Natural killer cell treated with Interleukin-12 subunit alpha and Interleukin-12 subunit beta and Interleukin-15 and Interleukin-18, amount 100 ng/mL, for 72 hours (primary cell): ENCODE measurements at regions not wholly inside any gene's neighbourhood (a gene's known extent, or its start where the extent isn't known, plus 50 kb on each side); places are given as distances from the start of the nearest gene placed in this dataset.

Source experiments
- ATAC-seq, 2 donors: fragments of 150-1000 bp; cut with Tn5 transposase in 1 of 2; sonication (Bioruptor Pico), chemical (Tn5 transposase) in 1 of 2; 2 replicates each; pipeline ENCODE4 v1.10.0; 2021
- DNase-seq: peaks from one replicate; pipeline ENCODE4 v3.0.0; 2022; ENCODE audit warnings: low spot score
- H3K27ac Mint-ChIP-seq, 2 donors: 1 replicate in 1 of 2; 2 replicates in 1 of 2; pipeline ENCODE4 v1.8.0; 2022; ENCODE audit warnings: mixed read lengths in 2 of 2, mild to moderate bottlenecking in 1 of 2, moderate library complexity in 1 of 2
- H3K27me3 Mint-ChIP-seq, 2 donors: 1 replicate in 1 of 2; 2 replicates in 1 of 2; pipeline ENCODE4 v1.8.0; 2022; ENCODE audit warnings: mixed read lengths in 2 of 2
- H3K36me3 Mint-ChIP-seq: one replicate; pipeline ENCODE4 v1.8.0; 2022; ENCODE audit warnings: mixed read lengths
- H3K4me1 Mint-ChIP-seq, 2 donors: 1 replicate in 1 of 2; 2 replicates in 1 of 2; pipeline ENCODE4 v1.8.0; 2022; ENCODE audit warnings: low read depth in 2 of 2, mixed read lengths in 2 of 2, mild to moderate bottlenecking in 1 of 2
- H3K4me3 Mint-ChIP-seq: one replicate; pipeline ENCODE4 v1.8.0; 2022; ENCODE audit warnings: mixed read lengths
- H3K9me3 Mint-ChIP-seq: 2 replicates; pipeline ENCODE4 v1.8.0; 2022; ENCODE audit warnings: mixed read lengths

DNA sequence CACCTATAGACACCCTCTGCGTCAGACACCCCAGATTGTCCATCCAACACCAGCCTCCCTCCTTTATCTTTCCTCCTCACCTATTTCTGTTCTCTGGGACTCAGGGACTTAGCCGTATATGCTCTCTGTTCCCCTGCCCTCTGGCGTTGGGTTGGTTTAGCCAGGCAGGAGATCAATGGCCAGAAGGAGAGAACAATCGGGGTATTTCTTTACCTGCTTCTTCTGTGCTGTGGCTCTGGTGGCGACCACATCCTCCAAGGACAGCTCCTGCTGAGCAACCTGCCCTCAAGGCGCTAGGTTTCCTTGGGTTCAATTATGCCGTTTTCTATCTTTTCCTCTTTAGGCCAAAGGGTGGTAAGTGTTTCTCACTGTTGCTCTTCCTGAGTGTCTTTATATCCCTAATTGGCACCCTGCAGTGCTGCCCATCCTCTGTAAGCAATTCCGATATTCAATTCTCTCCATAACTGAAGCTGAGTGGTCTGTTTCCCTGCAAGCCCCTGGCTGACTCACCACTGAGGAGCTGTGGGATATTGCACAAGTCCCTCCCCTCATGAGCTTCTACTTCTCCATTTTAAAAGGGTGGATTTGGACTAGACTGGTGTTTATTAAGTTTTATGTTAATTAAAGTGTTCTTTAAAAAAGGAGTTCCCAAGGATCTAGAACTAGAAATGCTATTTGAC lies 63.7 kb upstream of the TMTC4 start:
- Mint-ChIP-seq H3K4me3 (no peak overlapping the region), H3K9me3 (no peaks in the 10 kb centered on the region), H3K4me1 (no peaks in the 10 kb centered on the region), H3K27ac (no peak overlapping the region), H3K36me3 (no peaks in the 10 kb centered on the region), H3K27me3 (peaks cover 16 to 37% of the 10 kb centered on the region in 2 donors)
- DNase-seq (no peak), ATAC-seq (no peak)

DNA sequence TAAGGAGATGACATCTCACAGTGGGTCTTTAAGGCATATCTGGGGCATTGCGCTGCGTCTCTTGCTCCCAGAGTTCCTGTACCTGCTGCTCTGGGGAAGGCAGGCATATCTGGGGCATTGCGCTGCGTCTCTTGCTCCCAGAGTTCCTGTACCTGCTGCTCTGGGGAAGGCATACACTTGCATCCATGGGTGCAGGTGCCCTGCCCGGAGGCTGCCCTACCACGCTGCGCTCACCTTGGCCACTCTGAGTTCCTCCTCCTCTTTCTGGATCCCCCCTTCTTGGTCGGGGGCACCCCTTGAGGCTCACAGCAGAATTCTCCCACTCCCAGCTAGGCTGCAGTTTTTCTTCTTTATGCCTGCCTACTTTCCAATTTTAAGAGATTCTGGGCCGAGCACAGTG lies 60.9 kb upstream of the TMTC4 start:
- Mint-ChIP-seq H3K4me3 (no peak overlapping the region), H3K9me3 (no peaks in the 10 kb centered on the region), H3K36me3 (no peaks in the 10 kb centered on the region), H3K4me1 (no peaks in the 10 kb centered on the region), H3K27ac (no peak overlapping the region), H3K27me3 (peaks cover 31 to 60% of the 10 kb centered on the region in 2 donors)
- ATAC-seq = no peak
- no peak for DNase-seq

DNA sequence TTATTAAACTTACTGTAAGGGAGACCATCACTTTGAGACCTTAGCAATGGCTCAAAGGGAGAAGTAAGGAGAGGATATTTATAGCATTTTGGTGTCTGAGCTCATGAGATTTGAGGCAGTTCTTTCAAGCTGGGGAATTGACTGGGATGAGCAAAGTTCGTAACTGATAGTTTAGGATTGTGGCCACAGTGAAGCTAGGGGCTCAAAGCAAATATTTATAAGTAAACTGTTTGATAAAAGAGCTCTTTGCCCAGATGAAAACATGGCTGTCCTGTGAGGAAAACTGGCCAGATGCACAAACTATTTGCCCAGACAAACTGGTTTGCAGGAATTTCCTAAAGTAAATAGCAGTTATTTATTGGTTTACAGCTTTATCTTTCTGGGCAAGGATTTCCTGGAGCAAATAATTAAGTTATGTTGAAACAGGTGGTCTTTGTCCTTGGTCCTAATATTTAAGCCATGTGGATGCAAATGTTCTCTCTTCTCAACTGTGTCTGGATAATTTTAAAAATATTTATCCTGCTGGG lies 59.7 kb upstream of the TMTC4 start:
- no peak overlapping the region for H3K27ac Mint-ChIP-seq
- DNase-seq (no peak), ATAC-seq (no peak)
- H3K36me3 Mint-ChIP-seq = no peaks in the 10 kb centered on the region
- peaks cover 32 to 62% of the 10 kb centered on the region in 2 donors for H3K27me3 Mint-ChIP-seq
- no peaks in the 10 kb centered on the region for H3K9me3 Mint-ChIP-seq
- no peak overlapping the region for H3K4me3 Mint-ChIP-seq
- H3K4me1 Mint-ChIP-seq = no peaks in the 10 kb centered on the region

DNA sequence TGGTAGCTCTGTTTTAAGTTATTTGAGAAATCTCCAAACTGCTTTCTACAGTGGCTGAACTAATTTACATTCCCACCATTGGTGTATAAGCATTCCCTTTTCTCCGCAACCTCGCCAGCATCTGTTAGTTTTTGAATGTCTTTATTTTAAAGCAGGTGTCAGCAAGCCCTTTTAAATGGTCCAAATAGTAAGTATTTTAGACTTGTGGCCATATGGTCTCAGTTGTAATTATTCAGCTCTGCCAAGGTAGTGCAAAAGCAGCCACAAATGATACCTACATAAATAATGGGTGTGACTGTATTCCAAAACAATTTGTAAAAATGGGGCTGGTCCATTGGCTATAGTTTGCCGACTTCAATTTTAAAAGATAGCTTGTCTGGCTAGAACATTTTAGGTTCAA lies 58.7 kb upstream of the TMTC4 start:
- no peak overlapping the region for H3K27ac Mint-ChIP-seq
- ATAC-seq (no peak), DNase-seq (no peak)
- no peak overlapping the region for H3K4me3 Mint-ChIP-seq
- H3K9me3 Mint-ChIP-seq = no peaks in the 10 kb centered on the region
- H3K36me3 Mint-ChIP-seq = no peaks in the 10 kb centered on the region
- H3K4me1 Mint-ChIP-seq = no peaks in the 10 kb centered on the region
- peaks cover 31 to 55% of the 10 kb centered on the region in 2 donors for H3K27me3 Mint-ChIP-seq

DNA sequence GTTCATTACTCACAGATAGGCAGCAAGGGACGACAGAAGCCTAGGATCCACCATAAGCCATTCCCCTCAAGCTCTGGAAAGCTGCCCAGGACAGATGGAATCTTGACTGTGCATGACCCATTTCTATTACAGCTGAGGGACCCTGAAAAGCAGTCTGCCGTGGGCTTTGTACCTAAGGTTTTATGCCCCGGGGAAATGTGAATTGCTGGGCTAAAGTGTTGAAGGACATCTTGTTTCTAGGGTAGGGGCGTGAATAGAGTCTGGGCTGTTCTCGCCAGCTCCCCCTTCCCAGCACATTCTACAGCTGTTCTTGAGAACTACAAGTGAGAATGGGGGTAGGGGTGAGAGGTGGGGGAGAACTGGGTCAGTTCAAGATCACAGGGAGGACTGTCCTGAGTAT lies 53.6 kb upstream of the TMTC4 start:
- peaks cover 5% of the 10 kb centered on the region for H3K36me3 Mint-ChIP-seq
- ATAC-seq (no peak), DNase-seq (no peak)
- H3K4me3 Mint-ChIP-seq = no peak overlapping the region
- H3K27ac Mint-ChIP-seq = no peak overlapping the region
- peaks cover 24 to 38% of the 10 kb centered on the region in 2 donors for H3K27me3 Mint-ChIP-seq
- peaks cover 2% of the 10 kb centered on the region for H3K9me3 Mint-ChIP-seq
- H3K4me1 Mint-ChIP-seq = peaks cover 0 to 6% of the 10 kb centered on the region in 2 donors

DNA sequence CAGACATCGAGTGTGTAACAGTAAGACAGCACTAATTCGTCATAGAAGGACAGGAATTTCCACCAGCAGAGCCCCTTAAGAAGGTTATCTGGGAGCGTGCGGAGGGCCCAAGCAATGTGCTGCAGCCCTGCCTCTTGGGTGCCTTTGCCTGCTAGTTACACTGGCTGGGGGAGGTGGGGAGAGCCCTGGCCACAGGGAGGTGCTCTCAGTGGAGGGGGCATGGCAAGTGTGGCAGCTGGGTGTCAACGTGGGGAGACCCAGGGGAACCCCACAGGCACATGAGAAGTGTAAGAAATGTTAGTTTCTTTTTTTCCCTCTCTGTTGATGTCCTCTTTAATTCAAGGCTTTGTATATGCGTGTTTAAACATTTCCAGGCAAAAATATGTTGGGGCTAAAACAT lies 50.9 kb upstream of the TMTC4 start:
- peaks cover 5% of the 10 kb centered on the region for H3K36me3 Mint-ChIP-seq
- peaks cover 2% of the 10 kb centered on the region for H3K9me3 Mint-ChIP-seq
- ATAC-seq (peak; percentile 63 to 86), DNase-seq (peak; percentile 61)
- H3K27ac Mint-ChIP-seq = no peak overlapping the region
- H3K4me3 Mint-ChIP-seq = no peak overlapping the region
- peaks cover 0 to 10% of the 10 kb centered on the region in 2 donors for H3K4me1 Mint-ChIP-seq
- peaks cover 12 to 14% of the 10 kb centered on the region in 2 donors for H3K27me3 Mint-ChIP-seq

DNA sequence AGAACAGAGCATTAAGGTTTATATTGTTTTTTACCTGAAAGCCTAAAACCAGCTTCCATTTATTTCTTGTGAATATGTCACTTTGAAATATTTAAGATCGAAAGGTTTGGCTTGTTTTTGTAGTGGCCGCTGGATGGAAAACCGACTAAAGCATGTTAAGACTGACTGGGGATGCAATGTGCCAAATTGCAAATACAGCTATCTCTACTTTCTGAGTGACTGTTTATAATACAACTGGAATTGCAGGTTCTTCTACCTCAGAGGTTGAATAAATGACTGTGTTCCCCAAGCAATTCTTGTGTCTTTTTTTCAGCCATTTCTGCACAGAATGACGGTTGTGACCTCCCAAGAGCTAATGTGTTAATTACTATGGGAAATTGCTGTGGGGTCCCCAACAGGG lies 50.0 kb upstream of the TMTC4 start:
- ATAC-seq (no peak), DNase-seq (no peak)
- peaks cover 5% of the 10 kb centered on the region for H3K9me3 Mint-ChIP-seq
- H3K27ac Mint-ChIP-seq = no peak overlapping the region
- no peak overlapping the region for H3K4me3 Mint-ChIP-seq
- H3K4me1 Mint-ChIP-seq = peaks cover 0 to 10% of the 10 kb centered on the region in 2 donors
- H3K27me3 Mint-ChIP-seq = peaks cover 11% of the 10 kb centered on the region in 2 donors
- H3K36me3 Mint-ChIP-seq = peaks cover 5% of the 10 kb centered on the region
